ENCODE measurements at regions not wholly inside any gene's neighbourhood (a gene's known extent, or its start where the extent isn't known, plus 50 kb on each side); places are given as distances from the start of the nearest gene placed in this dataset.
"Not testable (repeated sequence)": the region's sequence is repeated elsewhere in the genome, so short reads cannot be mapped to it uniquely, and the experiment has no call there.

GRCh38 chr6:26720663-26721218 lies 61.2 kb upstream of the ZNF322 start:
- H3K4me3 ChIP-seq (ENCODE audit: low read depth, low read length); DNase-seq; H3K27me3 ChIP-seq (replicated peaks); in situ Hi-C loops (cut with HindIII; ENCODE audit: low pct_ligation_motif_present, low sequenced_read_pairs); H3K27ac ChIP-seq; H3K36me3 ChIP-seq (replicated peaks): not testable (repeated sequence)

DNA sequence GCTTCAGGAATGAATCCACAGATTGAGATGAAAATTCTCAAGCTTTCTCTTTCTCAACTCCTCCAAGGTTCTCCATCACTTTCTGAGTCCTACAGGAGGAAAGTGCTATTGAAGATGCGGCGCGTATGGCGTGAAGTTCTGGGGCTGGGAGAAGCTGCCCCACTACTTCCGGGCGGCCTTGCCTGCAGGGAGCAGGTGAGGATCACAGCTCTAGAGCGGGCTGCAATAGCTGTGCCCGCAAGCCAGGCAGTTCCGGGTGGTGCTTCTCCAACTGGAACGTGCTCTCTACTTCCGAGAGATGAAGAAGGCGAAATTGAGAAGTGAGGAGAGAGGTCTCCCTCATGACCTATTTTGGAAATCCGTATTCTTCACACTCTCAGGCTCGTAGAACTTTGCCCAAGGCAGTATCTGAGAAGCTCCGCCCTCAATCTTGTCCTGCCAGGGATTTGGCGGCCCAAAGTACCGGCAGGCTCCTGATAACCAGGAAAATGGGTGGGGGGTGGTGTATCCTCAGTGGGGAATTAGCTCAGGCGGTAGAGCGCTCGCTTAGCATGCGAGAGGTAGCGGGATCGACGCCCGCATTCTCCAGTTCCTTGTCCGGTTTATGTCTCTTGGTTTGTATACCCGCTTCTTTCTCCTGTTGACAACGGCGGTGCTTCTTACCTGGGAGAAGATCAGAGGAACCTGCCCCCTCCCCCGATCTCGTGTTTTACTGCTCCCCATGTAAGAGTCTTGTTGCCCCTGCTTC lies 70.6 kb upstream of the ZNF322 start:
- H3K27me3 ChIP-seq (replicated peaks); H3K4me3 ChIP-seq (ENCODE audit: low read depth, low read length); H3K27ac ChIP-seq; DNase-seq; H3K36me3 ChIP-seq (replicated peaks); in situ Hi-C loops (cut with HindIII; ENCODE audit: low pct_ligation_motif_present, low sequenced_read_pairs): not testable (repeated sequence)

DNA sequence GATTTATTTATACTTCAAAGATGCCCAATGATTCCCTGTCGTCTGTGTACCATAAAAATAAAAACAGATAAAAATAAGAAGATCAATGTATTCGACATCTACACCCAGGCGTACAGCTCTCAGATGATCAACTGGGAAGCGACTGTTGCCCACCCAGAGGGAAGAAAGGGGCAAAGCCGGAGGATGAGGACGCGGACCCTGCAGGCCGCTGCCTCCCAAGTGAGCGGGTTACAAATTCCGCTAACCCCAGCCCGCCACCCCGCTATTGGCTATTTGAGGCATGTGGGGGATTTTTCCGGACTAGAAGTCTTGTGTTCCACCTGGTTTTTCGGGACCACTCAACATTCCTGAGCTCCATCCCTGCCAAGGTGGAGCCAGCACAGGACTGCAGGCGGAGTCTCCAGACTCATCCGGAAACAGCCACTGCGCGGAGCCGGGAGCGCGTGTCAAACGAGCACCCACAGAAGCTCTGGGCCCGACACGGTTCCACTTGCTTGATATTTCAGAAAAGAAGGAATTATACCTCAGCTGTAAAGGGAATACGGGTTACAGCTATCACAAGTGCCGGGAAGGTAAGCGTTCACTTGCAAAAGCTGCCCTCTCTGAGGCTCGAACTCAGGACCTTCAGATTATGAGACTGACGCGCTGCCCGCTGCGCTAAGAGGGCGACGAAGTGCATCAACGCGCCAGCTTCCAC lies 75.4 kb upstream of the ZNF322 start:
- H3K27me3 ChIP-seq (replicated peaks); DNase-seq; H3K36me3 ChIP-seq (replicated peaks); H3K27ac ChIP-seq; H3K4me3 ChIP-seq (ENCODE audit: low read depth, low read length); in situ Hi-C loops (cut with HindIII; ENCODE audit: low pct_ligation_motif_present, low sequenced_read_pairs): not testable (repeated sequence)

DNA sequence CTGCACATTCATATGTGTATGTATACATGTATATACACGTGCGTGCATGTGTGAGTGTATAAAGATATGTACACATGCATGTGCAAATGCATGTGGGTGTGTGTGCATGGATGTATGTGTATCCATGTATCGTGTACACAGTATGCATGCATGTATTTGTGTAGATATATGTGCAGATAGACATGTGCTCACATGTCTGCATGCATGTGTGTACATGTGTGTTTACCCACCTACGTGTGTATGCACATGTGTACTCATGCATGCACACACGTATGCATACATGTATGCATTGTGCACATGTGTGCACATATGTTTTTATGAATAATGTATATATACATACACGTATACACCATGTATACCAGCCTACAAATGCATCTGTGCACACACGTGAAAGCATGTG lies 80.3 kb upstream of the ZNF322 start:
- Histone ChIP-seq H3K27me3 (replicated peaks) (peaks cover 1% of the 10 kb centered on the region), H3K36me3 (replicated peaks) (no peaks in the 10 kb centered on the region), H3K27ac (no peak overlapping the region), H3K4me3 (ENCODE audit: low read depth, low read length) (no peak overlapping the region)
- TF ChIP-seq, protein P1, sequence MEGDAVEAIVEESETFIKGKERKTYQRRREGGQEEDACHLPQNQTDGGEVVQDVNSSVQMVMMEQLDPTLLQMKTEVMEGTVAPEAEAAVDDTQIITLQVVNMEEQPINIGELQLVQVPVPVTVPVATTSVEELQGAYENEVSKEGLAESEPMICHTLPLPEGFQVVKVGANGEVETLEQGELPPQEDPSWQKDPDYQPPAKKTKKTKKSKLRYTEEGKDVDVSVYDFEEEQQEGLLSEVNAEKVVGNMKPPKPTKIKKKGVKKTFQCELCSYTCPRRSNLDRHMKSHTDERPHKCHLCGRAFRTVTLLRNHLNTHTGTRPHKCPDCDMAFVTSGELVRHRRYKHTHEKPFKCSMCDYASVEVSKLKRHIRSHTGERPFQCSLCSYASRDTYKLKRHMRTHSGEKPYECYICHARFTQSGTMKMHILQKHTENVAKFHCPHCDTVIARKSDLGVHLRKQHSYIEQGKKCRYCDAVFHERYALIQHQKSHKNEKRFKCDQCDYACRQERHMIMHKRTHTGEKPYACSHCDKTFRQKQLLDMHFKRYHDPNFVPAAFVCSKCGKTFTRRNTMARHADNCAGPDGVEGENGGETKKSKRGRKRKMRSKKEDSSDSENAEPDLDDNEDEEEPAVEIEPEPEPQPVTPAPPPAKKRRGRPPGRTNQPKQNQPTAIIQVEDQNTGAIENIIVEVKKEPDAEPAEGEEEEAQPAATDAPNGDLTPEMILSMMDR (IDR thresholded peaks at IDR 0.05; ENCODE audit: low read depth, low read length, missing control alignments), result no peak
- no peak for DNase-seq
- in situ Hi-C loops (cut with HindIII; ENCODE audit: low pct_ligation_motif_present, low sequenced_read_pairs), result no loop called here

- peak; percentile 77 for DNase-seq
- H3K36me3 ChIP-seq (replicated peaks), result no peaks in the 10 kb centered on the region
- TF ChIP-seq, protein P1 (IDR thresholded peaks at IDR 0.05; ENCODE audit: low read depth, low read length, missing control alignments), result no peak
- peak overlapping the region; percentile 46 for H3K4me3 ChIP-seq (ENCODE audit: low read depth, low read length)
- H3K27me3 ChIP-seq (replicated peaks), result peaks cover 11% of the 10 kb centered on the region
- H3K27ac ChIP-seq, result no peak overlapping the region
- in situ Hi-C loops (cut with HindIII; ENCODE audit: low pct_ligation_motif_present, low sequenced_read_pairs), result no loop called here
Measured at GRCh38 chr6:26743157-26743821, 83.7 kb upstream of the ZNF322 start.

DNA sequence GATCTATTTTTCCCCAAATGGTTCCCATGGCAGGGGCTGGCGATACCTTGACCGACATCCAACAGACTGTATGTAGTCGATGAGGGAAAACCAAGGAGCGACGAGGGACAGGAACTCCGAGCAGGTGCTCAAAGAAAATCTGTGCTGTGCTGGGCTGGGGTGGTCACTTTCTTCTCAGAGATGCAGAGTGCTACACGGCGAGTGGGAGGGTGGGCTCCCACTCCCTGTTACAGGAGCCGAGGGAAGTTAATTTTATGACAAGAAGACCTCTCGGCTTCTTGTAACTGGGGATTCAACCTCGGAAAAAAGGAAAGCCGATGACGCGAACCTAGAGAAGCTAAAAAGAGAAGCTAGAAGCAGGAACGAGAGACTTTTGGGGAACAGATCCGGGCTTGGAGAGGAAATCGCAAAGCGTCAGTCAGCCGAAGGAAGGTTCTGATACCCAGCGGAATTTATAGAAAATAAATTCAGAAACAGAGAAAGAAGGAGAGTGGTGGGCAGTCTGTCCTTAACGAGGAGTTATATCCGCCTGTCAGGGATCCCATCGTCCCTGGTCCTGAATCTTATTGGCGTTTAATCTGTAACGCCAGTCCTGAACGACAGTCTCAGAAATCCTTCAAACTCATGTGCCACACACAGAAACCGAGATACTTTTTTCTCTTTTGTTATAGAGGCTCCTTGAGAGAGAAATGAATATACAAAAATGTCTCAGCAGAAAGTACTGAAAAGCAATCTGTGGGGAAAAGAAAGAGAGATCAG lies 84.6 kb upstream of the ZNF322 start:
- peaks cover 11% of the 10 kb centered on the region for H3K27me3 ChIP-seq (replicated peaks)
- H3K4me3 ChIP-seq (ENCODE audit: low read depth, low read length), result peak overlapping the region; percentile 46
- H3K27ac ChIP-seq, result no peak overlapping the region
- in situ Hi-C loops (cut with HindIII; ENCODE audit: low pct_ligation_motif_present, low sequenced_read_pairs), result no loop called here
- H3K36me3 ChIP-seq (replicated peaks), result no peaks in the 10 kb centered on the region
- DNase-seq, result peak; percentile 0
- TF ChIP-seq, protein P1 (IDR thresholded peaks at IDR 0.05; ENCODE audit: low read depth, low read length, missing control alignments), result no peak

GRCh38 chr6:26744837-26745282 lies 85.3 kb upstream of the ZNF322 start:
- in situ Hi-C loops (cut with HindIII; ENCODE audit: low pct_ligation_motif_present, low sequenced_read_pairs); H3K36me3 ChIP-seq (replicated peaks); DNase-seq; H3K4me3 ChIP-seq (ENCODE audit: low read depth, low read length); H3K27ac ChIP-seq: not testable (repeated sequence)
- peaks cover 11% of the 10 kb centered on the region for H3K27me3 ChIP-seq (replicated peaks)

DNA sequence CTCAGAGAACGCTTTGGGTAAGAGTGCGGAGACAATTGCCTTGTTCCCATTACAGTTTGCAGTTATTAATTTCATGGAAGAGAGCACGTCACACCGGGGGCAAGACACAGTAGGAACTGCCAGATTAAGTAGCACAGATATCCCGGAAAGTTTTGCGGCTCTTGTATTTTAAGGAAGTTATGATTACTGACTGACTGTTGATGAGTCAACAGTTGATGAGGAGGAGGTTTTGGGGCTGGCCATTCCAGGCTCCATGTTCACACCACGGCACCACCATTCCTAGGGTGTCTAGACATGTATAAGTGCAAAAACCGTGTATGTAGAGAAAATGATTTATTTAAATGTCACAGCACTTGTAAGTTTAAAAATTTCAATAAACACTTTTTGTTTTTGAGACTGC lies 86.4 kb upstream of the ZNF322 start:
- H3K27me3 ChIP-seq (replicated peaks), result peaks cover 11% of the 10 kb centered on the region
- H3K27ac ChIP-seq; H3K4me3 ChIP-seq (ENCODE audit: low read depth, low read length); DNase-seq; in situ Hi-C loops (cut with HindIII; ENCODE audit: low pct_ligation_motif_present, low sequenced_read_pairs); H3K36me3 ChIP-seq (replicated peaks): not testable (repeated sequence)

GRCh38 chr6:26749126-26749758 lies 89.7 kb upstream of the ZNF322 start:
- not testable (repeated sequence) for H3K4me3 ChIP-seq (ENCODE audit: low read depth, low read length)

GRCh38 chr6:26749759-26750126 lies 90.2 kb upstream of the ZNF322 start:
- peaks cover 10% of the 10 kb centered on the region for H3K27me3 ChIP-seq (replicated peaks)
- peak; percentile 31 for DNase-seq
- H3K4me3 ChIP-seq (ENCODE audit: low read depth, low read length); H3K27ac ChIP-seq; in situ Hi-C loops (cut with HindIII; ENCODE audit: low pct_ligation_motif_present, low sequenced_read_pairs); H3K36me3 ChIP-seq (replicated peaks): not testable (repeated sequence)

More at GRCh38 chr6:26749126-26749758, 89.7 kb upstream of the ZNF322 start:
- in situ Hi-C loops (cut with HindIII; ENCODE audit: low pct_ligation_motif_present, low sequenced_read_pairs); DNase-seq; H3K36me3 ChIP-seq (replicated peaks); H3K27ac ChIP-seq: not testable (repeated sequence)
- peaks cover 11% of the 10 kb centered on the region for H3K27me3 ChIP-seq (replicated peaks)
